Activated CD4-positive, alpha-beta T cell treated with anti-CD3 and anti-CD28 coated beads, Interleukin-2, amount 10 ng/mL, durations not matched to agents 7 days and 5 days (primary cell): ENCODE measurements at regions not wholly inside any gene's neighbourhood (a gene's known extent, or its start where the extent isn't known, plus 50 kb on each side); places are given as distances from the start of the nearest gene placed in this dataset.
A peak's percentile ranks its signal among the peaks of the same experiment; 100 is the strongest.

Experiments
- CTCF ChIA-PET: fragments of 350-600 bp; sonication (Branson Sonifier 250); formaldehyde crosslinking; loops from one replicate; lab custom pipeline; 2021; ENCODE audit warnings: antibody characterized with exemption; lab: Charles Lee
- POLR2A ChIA-PET: fragments of 350-600 bp; sonication (Branson Sonifier 250); formaldehyde crosslinking; loops from one replicate; lab custom pipeline; 2021; ENCODE audit warnings: antibody characterized with exemption; lab: Charles Lee
- DNase-seq: peaks from one replicate; pipeline ENCODE4 v3.0.0-alpha.2; 2020
- H3K27ac Mint-ChIP-seq: one replicate; pipeline ENCODE4 v1.8.0; 2021; ENCODE audit warnings: mild to moderate bottlenecking, moderate library complexity, mixed read lengths
- H3K27me3 Mint-ChIP-seq: one replicate; pipeline ENCODE4 v1.8.0; 2021; ENCODE audit warnings: mixed read lengths
- H3K36me3 Mint-ChIP-seq: one replicate; pipeline ENCODE4 v1.8.0; 2021; ENCODE audit warnings: low read depth, mixed read lengths
- H3K4me1 Mint-ChIP-seq: one replicate; pipeline ENCODE4 v1.8.0; 2021; ENCODE audit warnings: mixed read lengths
- H3K4me3 Mint-ChIP-seq: one replicate; pipeline ENCODE4 v1.8.0; 2021; ENCODE audit warnings: mild to moderate bottlenecking, moderate library complexity, mixed read lengths
- H3K9me3 Mint-ChIP-seq: one replicate; pipeline ENCODE4 v1.8.0; 2021; ENCODE audit warnings: mixed read lengths

DNA sequence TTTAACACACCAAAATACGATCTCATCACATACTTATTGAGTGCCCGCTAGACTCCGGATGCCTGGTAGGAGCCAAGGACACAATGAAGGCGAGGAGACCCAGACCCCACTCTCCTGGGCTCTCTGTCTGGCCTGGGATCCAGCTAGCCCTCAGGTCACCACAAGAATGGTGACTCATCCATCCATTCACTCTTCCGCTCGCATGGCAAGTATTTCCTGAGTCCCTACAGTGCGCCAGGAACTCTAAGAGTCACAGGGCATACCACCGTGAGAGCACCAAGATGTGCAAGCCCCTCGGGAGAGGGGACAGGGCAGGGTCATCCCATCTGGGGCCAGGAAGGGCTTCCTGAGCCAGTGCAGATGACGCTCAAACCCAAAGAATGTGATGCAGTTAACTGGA, 101.6 kb upstream of the PRR20G start:
- no peak for DNase-seq
- H3K9me3 Mint-ChIP-seq, result no peaks in the 10 kb centered on the region
- ChIA-PET POLR2A (no interaction called here), CTCF (no interaction called here)
- no peaks in the 10 kb centered on the region for H3K27me3 Mint-ChIP-seq
- no peak overlapping the region for H3K4me3 Mint-ChIP-seq
- H3K4me1 Mint-ChIP-seq, result no peaks in the 10 kb centered on the region
- H3K36me3 Mint-ChIP-seq, result no peaks in the 10 kb centered on the region
- no peak overlapping the region for H3K27ac Mint-ChIP-seq

DNA sequence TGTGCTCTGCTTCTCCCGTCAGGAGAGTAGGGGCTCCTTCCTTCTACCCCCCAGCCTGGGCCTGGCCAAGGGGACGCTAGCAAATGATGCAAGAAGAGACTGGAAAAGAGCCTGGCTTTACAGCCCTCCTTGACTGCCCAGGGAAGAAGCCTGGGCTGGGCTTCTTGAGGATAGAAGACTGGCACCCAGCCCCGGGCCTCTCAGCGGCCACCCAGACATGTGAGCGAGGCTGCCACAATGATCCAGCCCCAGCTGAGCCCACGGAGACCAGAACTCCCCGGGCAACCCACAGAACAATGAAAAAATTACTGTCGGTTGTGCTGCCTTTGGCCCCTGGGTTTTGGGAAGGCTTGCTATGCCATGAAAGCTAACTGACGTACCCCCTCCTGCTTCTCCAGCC, 100.6 kb upstream of the PRR20G start:
- no peaks in the 10 kb centered on the region for H3K4me1 Mint-ChIP-seq
- CTCF ChIA-PET, result no interaction called here
- no peaks in the 10 kb centered on the region for H3K9me3 Mint-ChIP-seq
- no peaks in the 10 kb centered on the region for H3K36me3 Mint-ChIP-seq
- H3K27me3 Mint-ChIP-seq, result no peaks in the 10 kb centered on the region
- POLR2A ChIA-PET, result no interaction called here
- no peak overlapping the region for H3K4me3 Mint-ChIP-seq
- no peak overlapping the region for H3K27ac Mint-ChIP-seq
- no peak for DNase-seq

DNA sequence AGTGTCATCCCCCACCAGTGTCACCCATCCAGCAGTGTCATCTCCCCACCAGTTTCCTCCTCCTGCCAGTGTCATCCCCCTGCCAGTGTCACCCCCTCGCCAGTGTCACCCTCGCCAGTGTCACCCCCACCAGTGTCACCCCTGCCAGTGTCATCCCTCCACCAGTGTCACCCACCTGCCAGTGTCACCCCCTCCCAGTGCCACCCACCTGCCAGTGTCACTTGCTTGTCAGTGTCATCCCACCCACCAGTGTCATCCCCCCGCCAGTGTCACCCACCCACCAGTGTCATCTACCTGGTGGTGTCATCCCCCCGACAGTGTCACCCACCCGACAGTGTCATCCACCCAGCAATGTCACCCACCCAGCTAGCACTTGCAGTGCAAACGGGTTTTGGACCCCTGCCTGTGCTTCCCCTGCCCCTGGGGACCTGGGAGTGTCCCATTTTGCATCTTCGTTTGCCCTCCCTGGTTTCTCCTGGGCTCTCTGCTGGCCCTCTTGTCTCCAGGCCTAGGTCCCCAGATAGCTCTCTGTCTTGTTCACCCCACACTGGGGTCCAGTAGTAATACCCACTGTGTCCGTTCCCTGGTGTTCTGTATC, 99.8 kb upstream of the PRR20G start:
- Mint-ChIP-seq H3K27me3 (no peaks in the 10 kb centered on the region), H3K4me3 (no peak overlapping the region), H3K27ac (no peak overlapping the region), H3K4me1 (no peaks in the 10 kb centered on the region), H3K36me3 (no peaks in the 10 kb centered on the region), H3K9me3 (no peaks in the 10 kb centered on the region)
- ChIA-PET CTCF (no interaction called here), POLR2A (no interaction called here)
- no peak for DNase-seq

DNA sequence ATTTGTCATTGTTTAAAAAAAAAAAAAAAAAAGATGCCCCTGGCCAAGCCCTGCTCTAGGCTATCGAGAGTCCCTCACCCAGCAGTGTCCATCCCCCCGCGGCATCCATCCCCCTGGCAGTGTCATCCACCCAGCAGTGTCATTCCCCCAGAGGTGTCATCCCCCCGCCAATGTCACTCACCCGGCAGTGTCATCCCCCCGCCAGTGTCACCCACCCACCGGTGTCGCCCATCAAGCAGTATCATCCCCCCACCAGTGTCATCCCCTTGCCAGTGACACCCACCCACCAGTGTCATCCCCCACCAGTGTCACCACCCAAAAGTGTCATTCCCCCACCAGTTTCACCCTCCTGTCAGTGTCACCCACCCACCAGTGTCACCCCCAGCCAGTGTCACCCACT, 99.3 kb upstream of the PRR20G start:
- H3K36me3 Mint-ChIP-seq, result no peaks in the 10 kb centered on the region
- H3K4me3 Mint-ChIP-seq, result no peak overlapping the region
- ChIA-PET CTCF (no interaction called here), POLR2A (no interaction called here)
- no peak overlapping the region for H3K27ac Mint-ChIP-seq
- no peak for DNase-seq
- H3K9me3 Mint-ChIP-seq, result peaks cover under 1% of the 10 kb centered on the region
- H3K4me1 Mint-ChIP-seq, result no peaks in the 10 kb centered on the region
- peaks cover under 1% of the 10 kb centered on the region for H3K27me3 Mint-ChIP-seq

DNA sequence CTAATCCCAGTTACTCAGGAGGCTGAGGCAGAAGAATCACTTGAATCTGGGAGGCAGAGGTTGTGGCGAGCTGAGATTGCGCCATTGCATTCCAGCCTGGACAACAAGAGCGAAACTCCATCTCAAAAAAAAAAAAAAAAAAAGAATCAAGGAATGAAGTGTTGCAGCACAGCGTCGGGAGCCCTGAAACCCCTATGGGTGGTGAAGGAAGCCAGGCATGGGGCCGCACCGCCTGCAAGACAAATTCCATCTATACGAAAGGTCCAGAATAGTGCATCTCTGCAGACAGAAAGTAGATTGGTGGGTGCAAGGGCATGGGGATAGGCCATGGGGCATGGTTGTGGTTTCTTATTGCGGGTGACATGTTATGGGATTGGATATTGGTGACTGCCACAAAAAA, 98.6 kb upstream of the PRR20G start:
- H3K4me3 Mint-ChIP-seq, result no peak overlapping the region
- ChIA-PET CTCF (no interaction called here), POLR2A (no interaction called here)
- DNase-seq, result no peak
- H3K9me3 Mint-ChIP-seq, result peaks cover 3% of the 10 kb centered on the region
- no peaks in the 10 kb centered on the region for H3K4me1 Mint-ChIP-seq
- no peak overlapping the region for H3K27ac Mint-ChIP-seq
- H3K36me3 Mint-ChIP-seq, result peaks cover 1% of the 10 kb centered on the region
- H3K27me3 Mint-ChIP-seq, result peaks cover 3% of the 10 kb centered on the region

DNA sequence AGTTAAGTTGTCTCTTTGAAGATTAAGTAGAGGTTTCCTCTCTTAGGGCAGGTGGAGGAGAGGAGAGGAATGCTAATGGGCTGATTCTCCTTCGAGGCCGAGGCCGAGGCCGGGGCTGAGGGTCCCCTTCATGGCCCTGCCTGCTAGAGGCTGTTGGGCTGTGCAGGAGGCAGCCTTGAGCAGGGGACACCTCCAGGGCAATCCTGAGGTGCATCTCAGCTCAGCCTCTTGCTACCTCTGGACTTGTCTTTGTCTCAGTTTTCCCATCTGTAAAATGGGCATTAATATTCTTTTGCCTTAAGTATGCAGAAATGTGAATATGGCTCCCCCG, 97.7 kb upstream of the PRR20G start:
- ChIA-PET POLR2A (no interaction called here), CTCF (no interaction called here)
- Mint-ChIP-seq H3K9me3 (peaks cover 3% of the 10 kb centered on the region), H3K36me3 (peaks cover 1% of the 10 kb centered on the region), H3K27ac (no peak overlapping the region), H3K4me1 (no peaks in the 10 kb centered on the region), H3K4me3 (no peak overlapping the region), H3K27me3 (peaks cover 11% of the 10 kb centered on the region)
- no peak for DNase-seq

DNA sequence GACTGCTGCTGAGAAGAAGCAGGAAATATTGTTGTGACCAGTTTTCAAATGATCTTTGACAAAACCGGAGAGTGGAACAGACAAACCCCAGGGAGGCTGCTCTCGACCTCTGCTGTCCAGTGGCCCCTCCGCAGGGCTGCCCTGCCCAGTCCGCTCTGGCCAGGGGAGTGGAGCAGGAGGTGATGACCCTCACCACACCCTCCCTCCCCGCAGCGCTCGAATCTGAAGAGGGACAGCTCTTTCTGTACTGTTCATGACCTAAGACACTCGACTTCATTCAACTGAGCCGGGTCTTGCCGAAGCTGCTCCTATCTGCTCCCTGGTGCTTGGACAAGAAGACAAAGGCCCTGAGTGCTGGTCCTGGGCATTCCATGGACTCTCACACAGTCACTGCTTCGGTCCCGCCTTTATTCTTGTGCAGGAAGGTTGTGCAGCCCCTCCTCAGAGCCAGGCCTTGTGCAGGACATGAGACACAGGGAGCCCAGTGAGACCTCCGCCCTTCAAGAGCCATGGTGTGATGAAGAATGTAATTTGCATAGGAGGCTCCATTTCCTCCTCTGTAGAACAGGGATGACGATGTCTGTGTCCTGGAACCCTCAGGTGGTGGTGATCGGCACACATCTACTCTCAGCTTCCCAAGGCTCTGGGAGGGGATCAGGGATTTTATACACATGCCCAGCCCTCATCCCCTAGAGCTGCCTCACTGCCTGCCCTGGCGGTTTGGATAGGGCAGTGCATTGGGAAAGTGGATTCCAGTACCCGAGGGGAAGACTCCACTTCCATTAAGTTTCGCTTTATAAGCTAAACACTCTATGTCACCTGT, 97.1 kb upstream of the PRR20G start:
- ChIA-PET POLR2A (no interaction called here), CTCF (no interaction called here)
- DNase-seq, result no peak
- Mint-ChIP-seq H3K9me3 (peaks cover 3% of the 10 kb centered on the region), H3K4me1 (no peaks in the 10 kb centered on the region), H3K4me3 (no peak overlapping the region), H3K27me3 (peaks cover 11% of the 10 kb centered on the region), H3K27ac (no peak overlapping the region), H3K36me3 (peaks cover 1% of the 10 kb centered on the region)

DNA sequence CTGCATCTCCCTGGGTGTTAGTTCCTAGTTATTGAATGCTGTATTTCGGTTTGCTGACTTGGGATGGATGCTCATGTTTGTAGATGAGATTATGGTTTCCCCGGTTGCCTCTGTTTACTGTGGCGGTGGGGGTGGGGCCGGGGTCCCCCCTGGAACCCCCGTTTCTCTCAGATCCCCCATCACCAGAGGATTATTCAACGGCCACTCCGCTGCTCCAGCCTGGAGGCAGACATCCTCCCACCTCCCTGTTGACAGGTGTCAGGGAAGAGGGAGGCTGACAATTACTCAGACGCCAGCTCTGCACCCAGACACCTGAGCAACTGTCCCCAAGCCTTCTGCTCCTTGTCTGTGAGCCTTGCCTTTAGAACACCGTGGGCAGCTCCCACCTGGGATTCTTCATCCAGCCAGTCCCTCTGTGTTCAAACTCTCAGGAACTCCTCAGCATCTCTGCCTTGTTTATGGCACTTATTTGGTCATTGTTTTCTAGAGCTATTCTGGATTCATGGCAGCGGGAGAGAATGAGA, 95.9 kb upstream of the PRR20G start:
- ChIA-PET POLR2A (no interaction called here), CTCF (no interaction called here)
- Mint-ChIP-seq H3K9me3 (peaks cover 3% of the 10 kb centered on the region), H3K36me3 (peaks cover 1% of the 10 kb centered on the region), H3K27ac (no peak overlapping the region), H3K4me1 (no peaks in the 10 kb centered on the region), H3K4me3 (no peak overlapping the region), H3K27me3 (peaks cover 11% of the 10 kb centered on the region)
- no peak for DNase-seq

DNA sequence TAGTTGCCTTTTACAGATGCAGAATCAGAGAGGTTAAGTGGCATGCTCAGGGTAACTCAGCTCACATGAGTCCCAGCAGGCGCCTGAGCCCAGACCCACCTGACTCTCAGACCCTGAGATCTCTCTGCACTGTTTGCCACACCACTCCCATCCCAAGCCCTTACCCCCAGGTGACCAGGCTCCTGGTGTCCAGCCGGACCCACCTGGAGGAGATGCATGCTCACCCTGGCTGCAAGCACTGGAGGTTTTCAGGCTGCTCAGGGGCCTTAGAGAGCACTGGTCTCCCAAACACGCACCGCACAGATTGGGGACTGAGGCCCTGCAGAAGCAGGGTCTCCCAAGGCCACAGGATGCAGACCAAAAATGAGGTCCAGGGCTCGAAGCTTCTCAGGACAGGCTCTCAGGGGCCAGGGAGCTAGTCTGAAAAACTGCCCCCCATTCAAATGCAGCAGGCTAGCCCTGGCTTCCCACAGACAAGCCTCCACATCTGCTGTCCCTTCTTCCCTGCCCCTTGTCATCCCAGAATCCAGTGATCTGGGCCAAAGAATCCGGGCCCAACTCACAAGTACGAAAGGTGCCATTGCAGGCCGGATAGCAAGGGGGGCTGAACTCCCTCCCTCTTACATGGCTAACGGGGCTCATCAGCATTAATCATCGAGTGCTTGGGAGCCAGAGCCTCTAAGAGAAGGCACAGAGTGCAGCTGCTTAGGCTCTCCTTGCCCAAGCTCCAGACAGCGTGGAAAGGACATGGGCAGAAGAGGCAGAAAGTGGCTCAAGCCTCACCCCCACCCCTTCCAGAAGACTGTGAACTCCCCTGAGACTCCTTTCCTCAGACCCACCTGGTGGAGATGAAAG, 90.2 kb upstream of the PRR20G start:
- Mint-ChIP-seq H3K27me3 (peaks cover 11% of the 10 kb centered on the region), H3K36me3 (peaks cover 1% of the 10 kb centered on the region), H3K27ac (no peak overlapping the region), H3K4me3 (no peak overlapping the region), H3K4me1 (no peaks in the 10 kb centered on the region), H3K9me3 (peaks cover 3% of the 10 kb centered on the region)
- CTCF ChIA-PET, result no interaction called here
- DNase-seq, result no peak
- POLR2A ChIA-PET, result no interaction called here

DNA sequence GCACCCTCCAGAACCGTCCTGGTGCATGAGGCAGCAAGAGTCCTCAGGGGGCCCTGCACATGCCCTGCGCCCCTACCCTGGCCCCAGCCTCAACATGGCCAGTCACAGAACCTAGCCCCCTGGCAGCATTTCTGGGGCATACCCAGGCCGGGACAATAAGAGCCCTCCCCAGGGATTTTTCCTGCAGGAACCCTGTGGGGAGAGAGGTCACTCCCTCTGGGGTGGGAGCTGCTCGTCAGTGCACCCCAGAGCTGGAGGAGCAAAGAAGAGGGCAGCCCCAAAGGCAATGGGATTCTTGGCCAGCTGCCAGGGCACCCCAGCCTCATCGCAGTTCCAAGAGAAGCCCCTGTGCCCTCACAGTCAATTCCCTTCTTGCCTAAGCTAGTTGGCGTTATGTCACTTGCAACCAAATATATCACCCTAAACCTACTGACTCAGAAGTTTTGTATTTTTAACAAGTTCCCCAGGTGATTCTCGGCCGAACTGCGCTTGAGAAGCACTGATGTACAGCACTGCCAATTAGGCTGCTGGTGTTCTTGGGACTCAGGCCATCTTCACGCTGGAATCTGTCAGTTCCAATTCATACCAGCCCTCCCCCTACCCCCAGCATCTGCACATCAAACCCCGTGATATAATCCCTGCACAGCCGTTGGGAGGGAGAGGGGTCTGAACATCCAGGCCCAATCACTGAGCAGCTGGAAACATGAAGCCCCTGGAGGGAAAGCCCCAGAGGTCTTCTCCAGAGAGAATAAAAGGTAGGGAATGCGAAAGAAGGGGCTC, 87.5 kb upstream of the PRR20G start:
- no peaks in the 10 kb centered on the region for H3K27me3 Mint-ChIP-seq
- CTCF ChIA-PET, result no interaction called here
- H3K27ac Mint-ChIP-seq, result no peak overlapping the region
- no peaks in the 10 kb centered on the region for H3K36me3 Mint-ChIP-seq
- POLR2A ChIA-PET, result no interaction called here
- no peak overlapping the region for H3K4me3 Mint-ChIP-seq
- DNase-seq, result no peak
- H3K4me1 Mint-ChIP-seq, result no peaks in the 10 kb centered on the region
- no peaks in the 10 kb centered on the region for H3K9me3 Mint-ChIP-seq

DNA sequence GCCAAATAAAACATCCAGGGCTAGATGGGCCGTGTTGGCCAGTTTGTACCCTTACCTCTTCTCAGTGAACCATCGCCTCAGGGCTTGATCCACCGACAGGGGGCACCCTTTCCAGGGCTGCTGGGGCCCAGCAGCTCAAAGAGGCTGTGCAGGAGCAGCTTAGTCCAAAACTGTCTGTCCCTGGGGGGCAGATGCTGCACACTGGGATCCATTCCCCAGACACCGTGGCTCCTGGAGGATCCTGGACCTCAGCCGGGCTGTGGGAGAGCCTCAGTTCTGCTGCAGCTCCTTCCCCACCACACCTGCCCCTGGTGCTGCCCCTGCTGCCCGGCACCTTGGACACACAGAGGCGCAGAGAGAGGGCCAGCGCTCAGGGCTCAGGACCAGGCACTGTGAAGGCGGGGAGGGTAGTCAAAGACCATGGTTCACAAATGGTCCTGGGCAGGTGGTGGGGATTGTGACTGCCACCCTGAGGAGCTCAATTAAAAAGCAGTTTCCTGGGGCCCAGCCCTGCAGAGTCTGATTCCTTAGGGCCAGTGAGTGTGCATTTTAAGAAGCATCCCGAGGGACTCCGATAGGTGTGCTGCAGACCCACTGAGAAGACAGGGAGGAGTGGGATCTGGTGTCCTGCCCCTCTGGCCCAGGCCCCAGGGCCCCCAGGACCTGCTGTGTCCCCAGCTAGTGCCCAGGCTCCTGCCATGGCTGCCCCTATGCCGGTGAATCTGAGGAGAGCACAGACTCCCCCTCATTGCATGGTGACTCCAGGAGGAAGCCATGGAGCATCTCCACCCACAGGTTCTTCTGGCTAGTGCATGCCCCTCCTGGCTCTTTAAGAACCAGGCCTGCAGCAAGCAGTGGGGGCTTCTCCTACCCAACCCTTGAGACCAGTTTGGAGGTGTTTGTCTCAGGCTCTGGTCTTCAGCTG, 86.5 kb upstream of the PRR20G start:
- ChIA-PET POLR2A (no interaction called here), CTCF (no interaction called here)
- no peaks in the 10 kb centered on the region for H3K36me3 Mint-ChIP-seq
- no peaks in the 10 kb centered on the region for H3K4me1 Mint-ChIP-seq
- H3K27ac Mint-ChIP-seq, result no peak overlapping the region
- DNase-seq, result peak; percentile 16
- H3K27me3 Mint-ChIP-seq, result no peaks in the 10 kb centered on the region
- no peak overlapping the region for H3K4me3 Mint-ChIP-seq
- H3K9me3 Mint-ChIP-seq, result no peaks in the 10 kb centered on the region
